Peyer's patch (tissue), 4 donors: ENCODE measurements at regions not wholly inside any gene's neighbourhood (a gene's known extent, or its start where the extent isn't known, plus 50 kb on each side); places are given as distances from the start of the nearest gene placed in this dataset.

ENCODE experiments used
- CTCF ChIP-seq, 6 experiments: fragments of 450-650 bp in 4 of 6; fragments of 200-600 bp in 2 of 6; sonication (generic) in 1 of 6; IDR thresholded peaks; one replicate each; pipeline ENCODE4 v1.5.1; 2017 to 2019; ENCODE audit warnings: antibody characterized with exemption in 6 of 6, mild to moderate bottlenecking in 3 of 6, moderate library complexity in 1 of 6
- POLR2A ChIP-seq, 2 donors: fragments of 450-650 bp; IDR thresholded peaks; one replicate each; pipeline ENCODE4 v1.5.1; 2017; ENCODE audit warnings: antibody characterized with exemption in 2 of 2, mild to moderate bottlenecking in 2 of 2, moderate library complexity in 2 of 2

GRCh38 chr17:53273126-53273525 lies 549.6 kb upstream of the KIF2B start:
- TF ChIP-seq POLR2A (IDR thresholded peaks at IDR 0.05) (no peak), CTCF (IDR thresholded peaks at IDR 0.05) (no peak)
